HT-29 (cell line): ENCODE measurements at regions not wholly inside any gene's neighbourhood (a gene's known extent, or its start where the extent isn't known, plus 50 kb on each side); places are given as distances from the start of the nearest gene placed in this dataset.
A peak's percentile ranks its signal among the peaks of the same experiment; 100 is the strongest.

Experiments
- DNase-seq: peaks from one replicate; pipeline ENCODE4 v3.0.0-alpha.2; 2015; ENCODE audit warnings: low spot score

- no peak for DNase-seq
Measured at GRCh38 chr2:144242311-144242710, 277.6 kb downstream of the ZEB2 start.

GRCh38 chr2:144241801-144242200 lies 278.1 kb downstream of the ZEB2 start:
- DNase-seq, result no peak

DNA sequence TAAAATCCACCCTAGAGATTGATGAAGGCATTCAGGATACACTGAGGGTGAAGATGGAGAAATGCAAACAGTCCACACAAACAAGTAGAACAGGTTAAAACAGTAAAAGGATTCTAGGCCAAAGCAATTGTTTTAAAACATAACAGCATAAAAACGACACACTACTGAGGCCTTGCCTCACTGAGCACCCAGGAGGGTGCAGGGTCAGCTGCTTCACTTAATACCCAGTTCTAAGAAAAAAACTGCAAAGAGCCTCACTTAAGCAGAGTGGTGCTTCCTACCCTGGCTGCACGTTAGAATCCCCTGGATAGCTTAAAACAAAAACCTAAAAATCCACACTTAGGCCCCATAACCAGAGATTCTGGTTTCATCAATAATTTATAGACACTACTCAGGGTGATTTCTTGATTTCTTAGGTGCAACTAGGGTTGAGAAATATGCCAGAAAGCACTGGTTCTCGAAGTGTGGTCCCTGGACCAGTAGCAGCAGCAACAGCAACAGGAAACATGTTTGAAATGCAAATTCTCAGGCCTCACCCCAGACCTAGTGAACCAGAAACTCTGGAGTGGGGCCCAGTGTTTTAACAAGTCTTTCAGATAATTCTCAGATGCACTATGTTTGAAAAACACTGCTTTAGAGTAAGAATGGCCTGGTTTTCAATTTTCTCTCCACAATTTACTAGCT lies 279.1 kb downstream of the ZEB2 start:
- no peak for DNase-seq

DNA sequence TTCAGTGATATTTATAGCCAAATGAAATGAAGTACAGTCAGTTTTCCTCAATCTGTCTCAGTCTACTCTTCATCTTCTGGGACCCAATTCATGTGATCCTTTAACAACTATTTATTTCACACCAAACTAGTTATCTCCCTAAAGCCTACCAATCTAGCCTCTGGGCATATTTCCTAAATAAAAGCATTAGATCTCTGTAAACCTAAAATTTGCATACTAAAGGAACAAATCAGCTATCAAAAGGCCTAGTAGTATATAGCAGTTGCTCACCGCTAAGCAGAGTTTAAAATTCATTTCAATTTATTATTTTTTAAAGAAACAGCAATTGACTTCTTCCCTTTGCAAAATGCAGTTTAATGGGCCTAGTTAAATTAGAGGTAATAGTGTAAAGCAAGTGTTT lies 280.2 kb downstream of the ZEB2 start:
- no peak for DNase-seq

- no peak for DNase-seq
Measured at GRCh38 chr2:144239306-144239705, 280.6 kb downstream of the ZEB2 start.

DNA sequence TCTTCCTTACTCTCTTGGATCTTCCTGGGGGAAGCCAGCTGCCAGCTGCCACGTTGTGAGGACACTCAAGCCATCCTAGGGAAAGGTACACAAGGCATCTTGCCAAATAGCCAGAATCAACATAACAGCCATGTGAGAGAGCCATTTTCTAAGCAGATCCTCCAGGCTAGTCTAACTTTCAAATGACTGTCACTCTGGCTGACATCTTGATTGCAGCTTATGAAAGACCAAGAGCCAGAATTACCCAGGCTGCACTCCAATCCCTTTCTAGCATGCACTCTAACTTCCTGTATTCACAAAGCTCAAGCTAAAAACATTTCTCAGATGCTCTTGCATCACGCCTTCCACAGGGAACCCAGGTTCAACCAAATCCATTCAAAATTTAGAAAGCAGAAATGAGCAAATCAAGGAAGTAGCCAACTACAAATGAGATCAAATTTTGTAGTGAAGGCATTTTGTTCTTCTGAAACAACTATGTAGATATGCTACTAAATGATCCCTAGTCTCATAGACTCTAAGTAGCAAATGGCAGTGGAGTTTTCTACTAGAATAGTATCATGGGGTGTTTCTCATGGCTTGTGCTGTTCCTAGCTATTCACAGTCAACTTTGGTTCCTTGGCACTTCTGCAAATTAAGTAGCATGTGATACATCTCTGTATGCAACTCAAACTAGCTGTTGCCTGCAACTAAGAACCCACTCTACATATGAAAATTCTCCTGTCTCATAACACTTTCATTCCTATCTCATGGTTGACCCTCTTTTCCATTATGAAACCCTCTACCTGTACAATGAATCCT lies 281.9 kb downstream of the ZEB2 start:
- DNase-seq, result no peak

- DNase-seq, result no peak
Measured at GRCh38 chr2:144237108-144237507, 282.8 kb downstream of the ZEB2 start.

GRCh38 chr2:144235050-144235449 lies 284.9 kb downstream of the ZEB2 start:
- DNase-seq, result no peak

- no peak for DNase-seq
Measured at GRCh38 chr2:144234542-144234871, 285.4 kb downstream of the ZEB2 start.

DNA sequence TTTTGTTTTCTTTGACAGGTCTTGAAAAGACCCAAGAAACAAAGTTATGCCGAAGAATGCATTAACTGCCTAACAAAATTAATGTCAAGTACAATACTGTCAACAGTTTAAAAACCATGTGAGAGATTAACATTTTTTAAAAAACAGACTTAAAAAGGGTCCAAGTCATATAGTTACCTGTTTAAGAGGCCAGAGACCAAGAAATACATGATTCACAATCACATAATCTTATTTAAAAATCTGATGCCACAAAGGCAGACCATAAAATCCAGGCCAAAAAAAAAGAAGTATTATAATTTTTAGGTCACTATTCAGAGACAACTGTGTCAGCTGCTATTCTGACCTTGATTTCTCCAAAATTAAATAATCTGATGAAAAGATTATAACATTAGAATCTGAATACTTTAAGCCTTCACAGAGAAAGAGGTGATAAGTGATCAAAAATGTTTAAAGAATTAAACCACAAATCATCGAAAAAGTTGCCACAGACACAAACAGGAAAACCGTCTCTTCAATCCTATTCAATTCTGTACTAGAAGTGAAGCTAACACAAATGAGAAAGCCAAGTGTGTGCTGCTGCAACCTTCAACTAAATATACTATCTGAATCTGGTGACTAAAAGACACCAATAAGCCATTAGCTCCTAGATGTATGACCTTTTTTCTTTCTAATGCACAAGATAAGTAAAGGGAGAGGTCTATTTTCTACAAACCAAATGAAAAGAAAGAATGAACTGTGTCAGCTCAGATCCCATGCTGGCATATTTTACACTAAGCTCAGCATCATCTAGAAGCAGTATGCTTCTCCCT lies 286.0 kb downstream of the ZEB2 start:
- DNase-seq, result no peak

- DNase-seq, result no peak
Measured at GRCh38 chr2:144233317-144233716, 286.6 kb downstream of the ZEB2 start.

DNA sequence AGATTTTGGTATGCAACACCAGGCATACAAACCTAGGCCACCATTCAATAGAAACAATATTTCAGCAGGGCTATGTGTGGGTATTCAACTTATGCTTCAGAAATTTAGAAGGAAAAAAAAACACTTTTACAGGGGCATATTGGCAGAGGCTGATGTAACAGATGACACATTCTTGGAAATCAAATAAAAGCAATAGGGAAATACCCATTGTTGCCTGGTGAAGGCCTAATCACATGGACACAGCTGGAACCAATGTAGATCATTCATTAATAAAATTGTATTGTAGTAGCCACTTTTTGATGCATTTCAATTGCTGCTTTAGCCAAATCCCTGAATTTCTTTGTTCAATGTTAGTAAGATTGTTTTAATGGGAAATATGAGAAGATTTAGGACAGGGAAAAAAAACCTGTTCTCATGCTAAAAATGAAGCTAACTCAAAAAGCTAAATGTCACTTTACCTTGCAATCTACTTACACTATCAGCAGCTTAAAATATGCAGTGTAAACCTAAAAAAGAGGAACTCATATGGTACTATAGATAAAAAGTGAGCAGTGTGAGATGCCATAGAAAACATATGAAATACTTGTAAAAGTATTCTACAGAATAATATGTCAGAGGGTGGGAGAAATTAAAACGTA lies 289.4 kb downstream of the ZEB2 start:
- no peak for DNase-seq

GRCh38 chr2:144230033-144230432 lies 289.9 kb downstream of the ZEB2 start:
- no peak for DNase-seq

- no peak for DNase-seq
Measured at GRCh38 chr2:144229296-144229695, 290.6 kb downstream of the ZEB2 start.

DNA sequence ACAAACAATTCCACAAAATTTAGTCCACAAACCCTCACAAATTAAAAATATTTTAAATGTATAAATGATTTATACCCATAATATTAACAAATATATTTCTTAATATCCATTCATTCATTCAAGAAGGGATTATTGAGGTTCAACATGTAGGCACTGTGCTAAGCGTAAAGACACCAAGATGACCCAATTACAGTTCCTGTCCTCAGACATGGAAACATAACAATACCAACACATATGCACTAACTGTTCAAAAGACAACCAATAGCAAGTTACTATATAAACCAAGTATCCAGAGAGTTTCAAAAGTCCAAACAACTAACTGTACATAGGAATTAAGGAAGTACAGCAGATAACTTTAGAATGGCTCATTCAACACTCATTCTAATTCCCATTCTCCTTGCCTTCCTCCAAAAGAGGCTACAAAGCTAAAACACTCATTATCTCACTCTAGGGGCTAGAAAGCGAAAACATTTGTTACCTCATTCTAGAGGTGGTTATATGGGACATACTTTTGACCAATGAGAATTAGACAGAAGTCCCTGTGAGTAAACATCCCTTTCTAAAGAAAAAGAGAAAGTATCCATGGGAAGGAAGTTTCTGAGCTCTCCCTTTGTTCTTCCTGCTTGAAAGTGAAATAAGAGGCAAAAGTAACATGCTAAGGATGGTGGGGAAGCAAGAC lies 292.4 kb downstream of the ZEB2 start:
- no peak for DNase-seq

DNA sequence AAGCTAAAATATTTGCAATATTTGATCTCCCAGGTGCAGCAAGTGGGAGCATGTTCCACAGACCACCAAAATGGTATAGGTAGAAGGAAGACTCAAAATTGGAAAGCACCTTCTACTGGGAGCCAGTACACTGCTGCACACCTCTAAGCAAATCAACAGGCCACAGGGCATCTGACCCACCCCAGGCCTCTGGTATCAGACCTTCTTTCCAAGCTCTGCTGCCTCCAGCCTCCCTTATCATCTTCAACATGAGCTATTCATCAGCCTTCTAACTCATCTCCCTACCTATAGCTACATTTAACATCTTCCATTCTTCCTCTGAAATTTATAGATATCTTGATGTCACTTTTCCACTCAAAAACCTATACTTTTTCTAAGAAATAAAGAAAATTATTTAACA lies 294.8 kb downstream of the ZEB2 start:
- DNase-seq, result no peak

GRCh38 chr2:144224472-144224871 lies 295.4 kb downstream of the ZEB2 start:
- no peak for DNase-seq

DNA sequence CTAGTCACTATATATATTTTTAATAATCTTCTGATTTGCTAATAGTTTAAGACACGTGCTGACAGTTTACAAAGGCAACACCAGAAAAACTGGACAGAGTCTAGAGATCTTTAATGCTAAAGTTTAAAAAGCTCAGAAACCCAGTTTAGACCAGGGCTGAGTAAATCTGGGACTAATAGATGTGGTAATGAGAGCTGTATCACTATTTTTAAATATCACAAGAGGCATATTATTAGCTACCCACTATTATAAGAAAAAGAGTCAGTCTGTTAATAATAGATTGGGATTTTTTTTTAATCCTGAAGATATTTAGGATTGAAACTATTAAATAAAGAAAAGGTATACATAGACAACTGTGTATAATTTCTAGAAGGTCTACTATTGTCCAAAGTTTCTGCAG lies 299.9 kb downstream of the ZEB2 start:
- no peak for DNase-seq

DNA sequence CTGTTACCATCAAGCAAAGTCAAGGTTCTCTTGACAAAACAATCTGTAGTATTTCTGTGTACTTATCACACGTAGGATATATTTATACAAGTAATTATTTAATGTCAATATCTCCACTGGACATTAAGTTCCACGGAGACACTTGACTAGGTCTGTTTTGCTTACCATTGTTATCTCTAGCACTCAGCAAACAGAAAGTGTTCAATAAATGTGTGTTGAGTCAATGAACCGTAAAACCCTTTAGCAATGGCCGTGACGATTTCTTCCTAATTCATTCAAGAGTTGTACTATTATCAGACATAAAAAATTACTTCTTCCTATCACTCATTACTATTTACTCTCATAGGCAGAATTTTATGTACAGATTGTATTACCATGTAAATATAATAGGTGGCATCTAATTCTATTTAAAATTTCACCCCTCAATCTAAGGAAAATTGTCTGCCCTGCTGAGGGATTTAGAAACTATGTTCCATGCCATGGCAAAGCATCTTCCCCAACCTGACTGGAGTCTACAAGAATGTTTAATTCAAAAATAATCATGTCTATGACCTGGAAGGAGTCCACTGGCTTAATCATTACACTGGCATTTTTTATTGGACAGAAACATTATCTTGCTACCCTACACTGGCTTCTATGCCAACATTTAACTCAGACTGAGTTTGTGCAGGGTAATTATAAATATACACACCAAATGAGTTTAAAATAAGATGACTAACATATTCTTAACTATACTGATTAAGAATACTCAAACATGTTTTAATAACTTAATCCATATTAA lies 301.9 kb downstream of the ZEB2 start:
- peak; percentile 14 for DNase-seq
